H9 (cell line): ENCODE measurements at regions not wholly inside any gene's neighbourhood (a gene's known extent, or its start where the extent isn't known, plus 50 kb on each side); places are given as distances from the start of the nearest gene placed in this dataset.

Source experiments
- DNase-seq: peaks from one replicate; pipeline ENCODE4 v3.0.0-alpha.2; 2017
- H2AFZ ChIP-seq: one replicate; pipeline ENCODE4 v1.6.1; 2013; ENCODE audit warnings: mild to moderate bottlenecking, low read length, control low read depth, moderate library complexity
- H2AK5ac ChIP-seq: 2 replicates; pipeline ENCODE4 v1.6.1; 2013; ENCODE audit warnings: low read length, control low read depth, mixed read lengths; ENCODE audit not compliant: insufficient read length
- H2BK120ac ChIP-seq: one replicate; pipeline ENCODE4 v1.6.1; 2013; ENCODE audit warnings: low read depth, mild to moderate bottlenecking, low read length, control low read depth, inconsistent platforms; ENCODE audit not compliant: poor library complexity, severe bottlenecking
- H2BK12ac ChIP-seq: 2 replicates; pipeline ENCODE4 v1.6.1; 2013; ENCODE audit warnings: low read length, control low read depth, mixed read lengths, low read depth; ENCODE audit not compliant: insufficient read length
- H2BK15ac ChIP-seq: 2 replicates; pipeline ENCODE4 v1.6.1; 2013; ENCODE audit warnings: low read depth, low read length, control low read depth
- H2BK20ac ChIP-seq: one replicate; pipeline ENCODE4 v1.6.1; 2013; ENCODE audit warnings: low read depth, mild to moderate bottlenecking, low read length, control low read depth, inconsistent platforms; ENCODE audit not compliant: poor library complexity, severe bottlenecking
- H2BK5ac ChIP-seq: 2 replicates; pipeline ENCODE4 v1.6.1; 2013; ENCODE audit warnings: low read length, control low read depth, mixed read lengths; ENCODE audit not compliant: insufficient read length
- H3K14ac ChIP-seq: 2 replicates; pipeline ENCODE4 v1.6.1; 2013; ENCODE audit warnings: low read length, control low read depth; ENCODE audit not compliant: insufficient read depth
- H3K18ac ChIP-seq: 2 replicates; pipeline ENCODE4 v1.6.1; 2013; ENCODE audit warnings: low read depth, mild to moderate bottlenecking, mixed read lengths, low read length, control low read depth; ENCODE audit not compliant: insufficient read length
- H3K23ac ChIP-seq: 2 replicates; pipeline ENCODE4 v1.6.1; 2013; ENCODE audit warnings: low read length, control low read depth, mixed read lengths, low read depth; ENCODE audit not compliant: insufficient read length
- H3K23me2 ChIP-seq: 2 replicates; pipeline ENCODE4 v1.6.1; 2013; ENCODE audit warnings: low read depth, mild to moderate bottlenecking, mixed read lengths, low read length, control low read depth; ENCODE audit not compliant: insufficient read length, poor library complexity, severe bottlenecking
- H3K27ac ChIP-seq: 2 replicates; pipeline ENCODE4 v1.5.1; 2013; ENCODE audit warnings: low read length, control low read depth, mixed read lengths, low read depth; ENCODE audit not compliant: insufficient read length
- H3K27me3 ChIP-seq: 2 replicates; pipeline ENCODE4 v1.6.1; 2013; ENCODE audit warnings: low read length, control low read depth, inconsistent platforms; ENCODE audit not compliant: insufficient read depth
- H3K4ac ChIP-seq: 2 replicates; pipeline ENCODE4 v1.6.1; 2013; ENCODE audit warnings: low read depth, mild to moderate bottlenecking, control low read depth, inconsistent platforms, low read length, moderate library complexity
- H3K4me1 ChIP-seq: 2 replicates; pipeline ENCODE4 v1.6.1; 2013; ENCODE audit warnings: low read length, control low read depth, inconsistent platforms; ENCODE audit not compliant: insufficient read depth
- H3K4me2 ChIP-seq: 2 replicates; pipeline ENCODE4 v1.6.1; 2013; ENCODE audit warnings: low read length, control low read depth, mixed read lengths; ENCODE audit not compliant: insufficient read length, insufficient read depth
- H3K56ac ChIP-seq: 2 replicates; pipeline ENCODE4 v1.6.1; 2013; ENCODE audit warnings: low read depth, mild to moderate bottlenecking, mixed read lengths, low read length, control low read depth; ENCODE audit not compliant: insufficient read length
- H3K79me1 ChIP-seq: 2 replicates; pipeline ENCODE4 v1.6.1; 2013; ENCODE audit warnings: low read depth, mild to moderate bottlenecking, moderate library complexity, low read length, control low read depth, inconsistent platforms; ENCODE audit not compliant: insufficient read depth, poor library complexity, severe bottlenecking
- H3K79me2 ChIP-seq: 2 replicates; pipeline ENCODE4 v1.6.1; 2013; ENCODE audit warnings: low read length, control low read depth, inconsistent platforms; ENCODE audit not compliant: insufficient read depth
- H3K9ac ChIP-seq: 2 replicates; pipeline ENCODE4 v1.6.1; 2013; ENCODE audit warnings: low read length, control low read depth, mixed read lengths; ENCODE audit not compliant: insufficient read length; ENCODE audit errors: extremely low read depth
- H3K9me3 ChIP-seq: one replicate; pipeline ENCODE4 v1.6.1; 2013; ENCODE audit warnings: low read depth, low read length, inconsistent platforms; ENCODE audit not compliant: control insufficient read depth
- H3T11ph ChIP-seq: one replicate; pipeline ENCODE4 v1.6.1; 2013; ENCODE audit warnings: mild to moderate bottlenecking, low read length, control low read depth, inconsistent platforms
- H4K20me1 ChIP-seq: one replicate; pipeline ENCODE4 v1.6.1; 2013; ENCODE audit not compliant: control insufficient read depth, insufficient read length, insufficient read depth
- H4K5ac ChIP-seq: 2 replicates; pipeline ENCODE4 v1.6.1; 2013; ENCODE audit warnings: low read depth, mild to moderate bottlenecking, mixed read lengths, low read length, control low read depth; ENCODE audit not compliant: insufficient read length
- H4K8ac ChIP-seq: replicated peaks from 2 replicates; pipeline ENCODE4 v1.6.1; 2013; ENCODE audit warnings: low read length, control low read depth, mixed read lengths, low read depth; ENCODE audit not compliant: insufficient read length
- H4K91ac ChIP-seq: 2 replicates; pipeline ENCODE4 v1.6.1; 2013; ENCODE audit warnings: low read depth, mild to moderate bottlenecking, moderate library complexity, mixed read lengths, low read length, control low read depth; ENCODE audit not compliant: insufficient read length
- H3K27ac Mint-ChIP-seq, 3 experiments: 2 replicates in 2 of 3; 3 replicates in 1 of 3; pipeline ENCODE4 v1.8.0; 2020 to 2021; ENCODE audit warnings: mixed read lengths in 3 of 3, mild to moderate bottlenecking in 1 of 3, moderate library complexity in 1 of 3
- H3K27me3 Mint-ChIP-seq: 2 replicates; pipeline ENCODE4 v1.8.0; 2021; ENCODE audit warnings: low read depth, mild to moderate bottlenecking, moderate library complexity, mixed read lengths
- H3K36me3 Mint-ChIP-seq, 3 experiments: 2 replicates in 2 of 3; 3 replicates in 1 of 3; pipeline ENCODE4 v1.8.0; 2020 to 2021; ENCODE audit warnings: low read depth in 3 of 3, mixed read lengths in 3 of 3; ENCODE audit not compliant: insufficient read depth in 1 of 3
- H3K4me1 Mint-ChIP-seq, 2 experiments: 2 replicates each; pipeline ENCODE4 v1.8.0; 2020; ENCODE audit warnings: mixed read lengths in 2 of 2
- H3K4me3 Mint-ChIP-seq, 2 experiments: 2 replicates in 1 of 2; 3 replicates in 1 of 2; pipeline ENCODE4 v1.8.0; 2020 to 2021; ENCODE audit warnings: mild to moderate bottlenecking in 2 of 2, mixed read lengths in 2 of 2, moderate library complexity in 1 of 2
- H3K9me3 Mint-ChIP-seq, 2 experiments: 2 replicates in 1 of 2; 3 replicates in 1 of 2; pipeline ENCODE4 v1.8.0; 2020; ENCODE audit warnings: mild to moderate bottlenecking in 2 of 2, mixed read lengths in 2 of 2, moderate library complexity in 1 of 2
- WGBS: extraction: QIAGEN DNeasy Blood & Tissue Kit; methylation state at CpG from one replicate; pipeline ENCODE4 v1.1.7; 2013; ENCODE audit warnings: missing lambda C conversion rate, low lambda C conversion rate, mixed read lengths; ENCODE audit not compliant: insufficient read length; ENCODE audit errors: extremely low coverage; 5-methylcytosine and 5-hydroxymethylcytosine counted together
- TF ChIP-seq, protein P1 (sequence below): fragments of 200-600 bp; sonication (generic); conservative IDR thresholded peaks from 3 replicates; pipeline ENCODE4 v1.8.0; 2021; ENCODE audit warnings: antibody characterized with exemption, mild to moderate bottlenecking

- no peaks in the 10 kb centered on the region for H3K9me3 ChIP-seq
- no peak overlapping the region for H4K8ac ChIP-seq
- H2AK5ac ChIP-seq: no peak overlapping the region
- H3K4me1 ChIP-seq: no peaks in the 10 kb centered on the region
- WGBS: no CpG with 5 or more reads among the region's 2 CpGs
- H3K9ac ChIP-seq: no peak overlapping the region
- H3K27me3 ChIP-seq: no peaks in the 10 kb centered on the region
- H3K23ac ChIP-seq: no peak overlapping the region
- H3K79me2 ChIP-seq: no peaks in the 10 kb centered on the region
- no peak overlapping the region for H4K5ac ChIP-seq
- no peak overlapping the region for H2BK20ac ChIP-seq
- no peak overlapping the region for H3K14ac ChIP-seq
- no peak overlapping the region for H2AFZ ChIP-seq
- TF ChIP-seq, protein P1, sequence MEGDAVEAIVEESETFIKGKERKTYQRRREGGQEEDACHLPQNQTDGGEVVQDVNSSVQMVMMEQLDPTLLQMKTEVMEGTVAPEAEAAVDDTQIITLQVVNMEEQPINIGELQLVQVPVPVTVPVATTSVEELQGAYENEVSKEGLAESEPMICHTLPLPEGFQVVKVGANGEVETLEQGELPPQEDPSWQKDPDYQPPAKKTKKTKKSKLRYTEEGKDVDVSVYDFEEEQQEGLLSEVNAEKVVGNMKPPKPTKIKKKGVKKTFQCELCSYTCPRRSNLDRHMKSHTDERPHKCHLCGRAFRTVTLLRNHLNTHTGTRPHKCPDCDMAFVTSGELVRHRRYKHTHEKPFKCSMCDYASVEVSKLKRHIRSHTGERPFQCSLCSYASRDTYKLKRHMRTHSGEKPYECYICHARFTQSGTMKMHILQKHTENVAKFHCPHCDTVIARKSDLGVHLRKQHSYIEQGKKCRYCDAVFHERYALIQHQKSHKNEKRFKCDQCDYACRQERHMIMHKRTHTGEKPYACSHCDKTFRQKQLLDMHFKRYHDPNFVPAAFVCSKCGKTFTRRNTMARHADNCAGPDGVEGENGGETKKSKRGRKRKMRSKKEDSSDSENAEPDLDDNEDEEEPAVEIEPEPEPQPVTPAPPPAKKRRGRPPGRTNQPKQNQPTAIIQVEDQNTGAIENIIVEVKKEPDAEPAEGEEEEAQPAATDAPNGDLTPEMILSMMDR: no peak
- no peak overlapping the region for H3K18ac ChIP-seq
- Mint-ChIP-seq H3K27ac (no peak overlapping the region), H3K9me3 (no peaks in the 10 kb centered on the region), H3K4me3 (no peak overlapping the region), H3K4me1 (no peaks in the 10 kb centered on the region), H3K36me3 (no peaks in the 10 kb centered on the region), H3K27me3 (no peaks in the 10 kb centered on the region)
- H3K4ac ChIP-seq: no peak overlapping the region
- no peak overlapping the region for H3K4me2 ChIP-seq
- H4K20me1 ChIP-seq: no peaks in the 10 kb centered on the region
- H4K91ac ChIP-seq: no peak overlapping the region
- no peaks in the 10 kb centered on the region for H3K23me2 ChIP-seq
- H3K79me1 ChIP-seq: no peaks in the 10 kb centered on the region
- no peak overlapping the region for H2BK120ac ChIP-seq
- no peak overlapping the region for H2BK5ac ChIP-seq
- H3T11ph ChIP-seq: no peak overlapping the region
- no peak overlapping the region for H2BK12ac ChIP-seq
- H3K56ac ChIP-seq: no peak overlapping the region
- no peak overlapping the region for H3K27ac ChIP-seq
- DNase-seq: no peak
- H2BK15ac ChIP-seq: no peak overlapping the region
Measured at GRCh38 chr12:82530394-82530793, 156.3 kb upstream of the TMTC2 start.
